ENCODE measurements at regions not wholly inside any gene's neighbourhood (a gene's known extent, or its start where the extent isn't known, plus 50 kb on each side); places are given as distances from the start of the nearest gene placed in this dataset.

- no peak for TF ChIP-seq CTCF (conservative IDR thresholded peaks at IDR 0.05; ENCODE audit: low read depth in 2 of 2)
- TF ChIP-seq REST (IDR thresholded peaks at IDR 0.05; ENCODE audit: unreplicated experiment): no peak
- TF ChIP-seq ZNF114 (CRISPR knock-in tag; IDR thresholded peaks at IDR 0.05): no peak
- no peak for TF ChIP-seq POLR2AphosphoS5 (IDR thresholded peaks at IDR 0.05; ENCODE audit: low read depth)
- TF ChIP-seq EZH2 (IDR thresholded peaks at IDR 0.05; ENCODE audit: low read depth, unreplicated experiment): no peak
- no peak for TF ChIP-seq ZNF331 (CRISPR knock-in tag; IDR thresholded peaks at IDR 0.05; ENCODE audit: low read depth)
- TF ChIP-seq EZH2phosphoT487 (IDR thresholded peaks at IDR 0.05; ENCODE audit: unreplicated experiment): no peak
- TF ChIP-seq STAT1 (IDR thresholded peaks at IDR 0.05; ENCODE audit: unreplicated experiment): no peak
- no peak for TF ChIP-seq CREB1 (CRISPR knock-in tag; IDR thresholded peaks at IDR 0.05; ENCODE audit: low read depth)
- TF ChIP-seq ETS1 (IDR thresholded peaks at IDR 0.05): no peak
Measured at GRCh38 chr5:81879936-81880335, 91.9 kb upstream of the ATG10 start.

All from GM23338 (cell line).